ENCODE measurements at regions not wholly inside any gene's neighbourhood (a gene's known extent, or its start where the extent isn't known, plus 50 kb on each side); places are given as distances from the start of the nearest gene placed in this dataset.

GRCh38 chr6:170206851-170207431 lies 83.9 kb downstream of the DLL1 start:
- Histone ChIP-seq H3K36me3 (ENCODE audit: insufficient read depth, low read length, poor library complexity, severe bottlenecking) (no peaks in the 10 kb centered on the region), H3K4me1 (ENCODE audit: insufficient read depth, low read length, poor library complexity, severe bottlenecking) (no peaks in the 10 kb centered on the region), H3K27me3 (replicated peaks; ENCODE audit: insufficient read depth, low read depth, low read length, poor library complexity) (no peaks in the 10 kb centered on the region), H3K4me3 (ENCODE audit: low read depth, low read length, poor library complexity, severe bottlenecking) (no peak overlapping the region), H3K9me3 (ENCODE audit: low read depth, low read length, poor library complexity, severe bottlenecking) (no peaks in the 10 kb centered on the region), H3K27ac (ENCODE audit: low read depth, low read length, poor library complexity, severe bottlenecking) (no peak overlapping the region)
- POLR2A ChIA-PET (ENCODE audit: low non-redundant PET), result no interaction called here
- no peak for DNase-seq (ENCODE audit: low spot score)
- CTCF ChIA-PET, result no interaction called here
- TF ChIP-seq EZH2 (IDR thresholded peaks at IDR 0.05; ENCODE audit: borderline replicate concordance, low read depth, low read length, poor library complexity, severe bottlenecking) (no peak), CTCF (conservative IDR thresholded peaks at IDR 0.05; ENCODE audit: low read depth, low read length) (no peak)
- intact Hi-C loops (cut with micrococcal nuclease; ENCODE audit: unreplicated experiment), result no loop called here
- no TSS peak for BruUV-seq (replicated peaks)

GRCh38 chr6:170206317-170206621 lies 84.6 kb downstream of the DLL1 start:
- no peaks in the 10 kb centered on the region for H3K27me3 ChIP-seq (replicated peaks; ENCODE audit: insufficient read depth, low read depth, low read length, poor library complexity)
- intact Hi-C loops (cut with micrococcal nuclease; ENCODE audit: unreplicated experiment), result no loop called here
- TF ChIP-seq EZH2 (IDR thresholded peaks at IDR 0.05; ENCODE audit: borderline replicate concordance, low read depth, low read length, poor library complexity, severe bottlenecking), result no peak
- no peaks in the 10 kb centered on the region for H3K36me3 ChIP-seq (ENCODE audit: insufficient read depth, low read length, poor library complexity, severe bottlenecking)
- no peaks in the 10 kb centered on the region for H3K4me1 ChIP-seq (ENCODE audit: insufficient read depth, low read length, poor library complexity, severe bottlenecking)
- no peaks in the 10 kb centered on the region for H3K9me3 ChIP-seq (ENCODE audit: low read depth, low read length, poor library complexity, severe bottlenecking)
- H3K27ac ChIP-seq (ENCODE audit: low read depth, low read length, poor library complexity, severe bottlenecking), result no peak overlapping the region
- no peak overlapping the region for H3K4me3 ChIP-seq (ENCODE audit: low read depth, low read length, poor library complexity, severe bottlenecking)
- no peak for DNase-seq (ENCODE audit: low spot score)
- POLR2A ChIA-PET (ENCODE audit: low non-redundant PET), result no interaction called here
- CTCF ChIA-PET, result no interaction called here
- no TSS peak for BruUV-seq (replicated peaks)

GRCh38 chr6:170205534-170206316 lies 85.2 kb downstream of the DLL1 start:
- H3K9me3 ChIP-seq (ENCODE audit: low read depth, low read length, poor library complexity, severe bottlenecking), result no peaks in the 10 kb centered on the region
- no peak overlapping the region for H3K4me3 ChIP-seq (ENCODE audit: low read depth, low read length, poor library complexity, severe bottlenecking)
- H3K4me1 ChIP-seq (ENCODE audit: insufficient read depth, low read length, poor library complexity, severe bottlenecking), result no peaks in the 10 kb centered on the region
- DNase-seq (ENCODE audit: low spot score), result no peak
- TF ChIP-seq CTCF (conservative IDR thresholded peaks at IDR 0.05; ENCODE audit: low read depth, low read length), result no peak
- no peak for TF ChIP-seq EZH2 (IDR thresholded peaks at IDR 0.05; ENCODE audit: borderline replicate concordance, low read depth, low read length, poor library complexity, severe bottlenecking)
- ChIA-PET CTCF (no interaction called here), POLR2A (ENCODE audit: low non-redundant PET) (no interaction called here)
- no TSS peak for BruUV-seq (replicated peaks)
- no peaks in the 10 kb centered on the region for H3K36me3 ChIP-seq (ENCODE audit: insufficient read depth, low read length, poor library complexity, severe bottlenecking)
- no peak overlapping the region for H3K27ac ChIP-seq (ENCODE audit: low read depth, low read length, poor library complexity, severe bottlenecking)
- no peaks in the 10 kb centered on the region for H3K27me3 ChIP-seq (replicated peaks; ENCODE audit: insufficient read depth, low read depth, low read length, poor library complexity)
- intact Hi-C loops (cut with micrococcal nuclease; ENCODE audit: unreplicated experiment), result no loop called here

- no peak for TF ChIP-seq CTCF (conservative IDR thresholded peaks at IDR 0.05; ENCODE audit: low read depth, low read length)
- TF ChIP-seq EZH2 (IDR thresholded peaks at IDR 0.05; ENCODE audit: borderline replicate concordance, low read depth, low read length, poor library complexity, severe bottlenecking), result no peak
- intact Hi-C loops (cut with micrococcal nuclease; ENCODE audit: unreplicated experiment), result no loop called here
- no peaks in the 10 kb centered on the region for H3K27me3 ChIP-seq (replicated peaks; ENCODE audit: insufficient read depth, low read depth, low read length, poor library complexity)
- no peak overlapping the region for H3K4me3 ChIP-seq (ENCODE audit: low read depth, low read length, poor library complexity, severe bottlenecking)
- POLR2A ChIA-PET (ENCODE audit: low non-redundant PET), result no interaction called here
- no peak overlapping the region for H3K27ac ChIP-seq (ENCODE audit: low read depth, low read length, poor library complexity, severe bottlenecking)
- no peaks in the 10 kb centered on the region for H3K36me3 ChIP-seq (ENCODE audit: insufficient read depth, low read length, poor library complexity, severe bottlenecking)
- DNase-seq (ENCODE audit: low spot score), result no peak
- no peaks in the 10 kb centered on the region for H3K9me3 ChIP-seq (ENCODE audit: low read depth, low read length, poor library complexity, severe bottlenecking)
- BruUV-seq (replicated peaks), result no TSS peak
- no peaks in the 10 kb centered on the region for H3K4me1 ChIP-seq (ENCODE audit: insufficient read depth, low read length, poor library complexity, severe bottlenecking)
- CTCF ChIA-PET, result no interaction called here
Measured at GRCh38 chr6:170205126-170205525, 85.8 kb downstream of the DLL1 start.
